HG03060 (cell line): ENCODE measurements at regions not wholly inside any gene's neighbourhood (a gene's known extent, or its start where the extent isn't known, plus 50 kb on each side); places are given as distances from the start of the nearest gene placed in this dataset.
"Not testable (repeated sequence)": the region's sequence is repeated elsewhere in the genome, so short reads cannot be mapped to it uniquely, and the experiment has no call there.

Experiments used
- ATAC-seq: cut with Tn5 transposase; IDR thresholded peaks from one replicate; pipeline ENCODE4 v1.9.1; 2021; ENCODE audit warnings: low read depth, moderate number of reproducible peaks; ENCODE audit not compliant: unreplicated experiment

GRCh38 chr5:152456815-152457443 is 51.9 kb upstream of the NMUR2 start:
- no peak for ATAC-seq

- peak; percentile 92 for ATAC-seq
Measured at GRCh38 chr5:152462021-152462721, 57.1 kb upstream of the NMUR2 start.

GRCh38 chr5:152464048-152464447 is 59.0 kb upstream of the NMUR2 start:
- ATAC-seq = no peak

GRCh38 chr5:152465140-152465539 is 60.1 kb upstream of the NMUR2 start:
- no peak for ATAC-seq

- ATAC-seq = no peak
Measured at GRCh38 chr5:152466085-152466745, 61.1 kb upstream of the NMUR2 start.

- no peak for ATAC-seq
Measured at GRCh38 chr5:152470167-152470566, 65.1 kb upstream of the NMUR2 start.

- no peak for ATAC-seq
Measured at GRCh38 chr5:152472083-152472482, 67.0 kb upstream of the NMUR2 start.

- ATAC-seq = no peak
Measured at GRCh38 chr5:152474961-152475360, 69.9 kb upstream of the NMUR2 start.

GRCh38 chr5:152477536-152477935 is 72.5 kb upstream of the NMUR2 start:
- no peak for ATAC-seq

- ATAC-seq = not testable (repeated sequence)
Measured at GRCh38 chr5:152479866-152480265, 74.8 kb upstream of the NMUR2 start.

GRCh38 chr5:152480677-152481076 is 75.6 kb upstream of the NMUR2 start:
- peak; percentile 91 for ATAC-seq

- no peak for ATAC-seq
Measured at GRCh38 chr5:152487130-152487529, 82.1 kb upstream of the NMUR2 start.

GRCh38 chr5:152488869-152489268 is 83.8 kb upstream of the NMUR2 start:
- no peak for ATAC-seq

GRCh38 chr5:152499814-152500535 is 94.9 kb upstream of the NMUR2 start:
- ATAC-seq = no peak

GRCh38 chr5:152501294-152501693 is 96.2 kb upstream of the NMUR2 start:
- ATAC-seq = no peak

- no peak for ATAC-seq
Measured at GRCh38 chr5:152503206-152503605, 98.1 kb upstream of the NMUR2 start.

- peak; percentile 84 for ATAC-seq
Measured at GRCh38 chr5:152505442-152506042, 100.5 kb upstream of the NMUR2 start.

GRCh38 chr5:152511120-152511519 is 106.0 kb upstream of the NMUR2 start:
- ATAC-seq = no peak

GRCh38 chr5:152511531-152512132 is 106.6 kb upstream of the NMUR2 start:
- ATAC-seq = no peak

- no peak for ATAC-seq
Measured at GRCh38 chr5:152514827-152515397, 109.8 kb upstream of the NMUR2 start.
